Pancreas (tissue), 10 donors: ENCODE measurements at regions not wholly inside any gene's neighbourhood (a gene's known extent, or its start where the extent isn't known, plus 50 kb on each side); places are given as distances from the start of the nearest gene placed in this dataset.

ENCODE experiments used
- ATAC-seq, 4 donors: fragments of 200-7000 bp; cut with Tn5 transposase; one replicate each; pipeline versions ENCODE4 v1.8.0 to v1.9.1; 2020; ENCODE audit warnings: mild to moderate bottlenecking in 4 of 4, moderate library complexity in 4 of 4
- DNase-seq, 6 donors: peaks; one replicate each; pipeline ENCODE4 v3.0.0-alpha.2; 2020
- FAIRE-seq: peaks from 2 replicates; lab custom pipeline; 2012; peaks lifted over from hg19 to GRCh38; lab: Jason Lieb, UNC
- H3K27ac ChIP-seq, 4 donors: fragments of 200-600 bp; sonication (generic); 1 replicate in 3 of 4; 2 replicates in 1 of 4; pipeline versions ENCODE4 v1.5.0 to v1.8.0; 2020
- H3K27me3 ChIP-seq, 4 donors: fragments of 200-600 bp; one replicate each; pipeline ENCODE4 v1.8.0; 2021
- H3K36me3 ChIP-seq, 3 donors: fragments of 200-600 bp; sonication (generic) in 1 of 3; one replicate each; pipeline versions ENCODE4 v1.5.0 to v1.8.0; 2020 to 2021
- H3K4me1 ChIP-seq, 3 donors: fragments of 200-600 bp; one replicate each; pipeline ENCODE4 v1.8.0; 2021
- H3K4me3 ChIP-seq, 4 donors: fragments of 200-600 bp; sonication (generic) in 2 of 4; one replicate each; pipeline versions ENCODE4 v1.5.0 to v1.8.0; 2020 to 2021
- H3K9me3 ChIP-seq, 4 donors: fragments of 200-600 bp; one replicate each; pipeline ENCODE4 v1.8.0; 2021
- CTCF ChIP-seq, 4 donors: fragments of 200-600 bp; sonication (generic) in 3 of 4; IDR thresholded peaks; one replicate each; pipeline versions ENCODE4 v1.5.0 to v1.8.0; 2021; ENCODE audit warnings: antibody characterized with exemption in 4 of 4
- WGBS, 2 donors: extraction: QIAGEN DNeasy Blood & Tissue Kit; methylation state at CpG; one replicate each; pipeline ENCODE4 v1.1.7; 2013; 5-methylcytosine and 5-hydroxymethylcytosine counted together
- intact Hi-C, 3 donors: fragments of 100-400 bp; cut with DNase I; formaldehyde crosslinking; loops; one replicate each; pipeline versions ENCODE4 v1.11.1 to v1.14.2; 2022
- donor health status: healthy with polysubstance abuse.
- donor health status: DM: no; HTN: no; CAD: no; lungs with moderate emphysema.
- donor health status: DM: no; HTN: no; CAD: no.
- donor health status: control.
- donor health status: control.
- donor health status: Bipolar disorder and iron deficiency.
- donor health status: DM: yes; HTN: yes; CAD: no.
- donor health status: DM: no; HTN: no; CAD: no.
- donor health status: DM: no; HTN: no; CAD: no.
- donor health status: DM: yes; HTN: yes; CAD: no.

- WGBS, 2 donors, result 82 to 86% methylated on average over 4 of the region's 4 CpGs
- no peak for DNase-seq
- ATAC-seq, result no peak
- no peak for FAIRE-seq
- H3K36me3 ChIP-seq, result no peaks in the 10 kb centered on the region
- no peak overlapping the region for H3K4me3 ChIP-seq
- no peak overlapping the region for H3K27ac ChIP-seq
- H3K9me3 ChIP-seq, result no peaks in the 10 kb centered on the region
- H3K4me1 ChIP-seq, result peaks cover 0 to 8% (median 4%) of the 10 kb centered on the region in 3 donors
- no peak for TF ChIP-seq CTCF (IDR thresholded peaks at IDR 0.05)
- intact Hi-C loops, result no loop called here
- no peaks in the 10 kb centered on the region for H3K27me3 ChIP-seq
These were observed 203.1 kb upstream of the MPPED2 start for GRCh38 chr11:30789270-30789669.

- Histone ChIP-seq H3K27me3 (no peaks in the 10 kb centered on the region), H3K4me3 (no peak overlapping the region), H3K4me1 (peaks cover 0 to 8% (median 4%) of the 10 kb centered on the region in 3 donors), H3K27ac (no peak overlapping the region), H3K9me3 (no peaks in the 10 kb centered on the region), H3K36me3 (no peaks in the 10 kb centered on the region)
- intact Hi-C loops, result no loop called here
- ATAC-seq, result no peak
- no peak for FAIRE-seq
- no peak for TF ChIP-seq CTCF (IDR thresholded peaks at IDR 0.05)
- WGBS, 2 donors, result 86% methylated on average over 2 of the region's 2 CpGs
- no peak for DNase-seq
These were observed 202.7 kb upstream of the MPPED2 start for GRCh38 chr11:30788849-30789248.

GRCh38 chr11:30786256-30787110 is 200.3 kb upstream of the MPPED2 start:
- H3K27me3 ChIP-seq, result no peaks in the 10 kb centered on the region
- H3K4me1 ChIP-seq, result peaks cover 0 to 8% (median 4%) of the 10 kb centered on the region in 3 donors
- no peak for TF ChIP-seq CTCF (IDR thresholded peaks at IDR 0.05)
- no peaks in the 10 kb centered on the region for H3K36me3 ChIP-seq
- ATAC-seq, result peak; percentile 74 to 92 (median 80)
- no peak overlapping the region for H3K4me3 ChIP-seq
- intact Hi-C loops, result no loop called here
- no peaks in the 10 kb centered on the region for H3K9me3 ChIP-seq
- FAIRE-seq, result peak; percentile 71
- WGBS, 2 donors, result 26 to 30% methylated on average over 4 of the region's 4 CpGs
- peak overlapping the region in 1 of 4 donors; percentile 36 for H3K27ac ChIP-seq
- no peak for DNase-seq

GRCh38 chr11:30778596-30778995 is 192.4 kb upstream of the MPPED2 start:
- Histone ChIP-seq H3K36me3 (no peaks in the 10 kb centered on the region), H3K27ac (no peak overlapping the region), H3K4me1 (no peaks in the 10 kb centered on the region), H3K9me3 (no peaks in the 10 kb centered on the region), H3K27me3 (no peaks in the 10 kb centered on the region), H3K4me3 (no peak overlapping the region)
- FAIRE-seq (no peak), ATAC-seq (no peak), DNase-seq (no peak)
- intact Hi-C loops, result no loop called here
- TF ChIP-seq CTCF (IDR thresholded peaks at IDR 0.05), result no peak
- 18 to 32% methylated on average over 1 of the region's 1 CpG for WGBS, 2 donors

GRCh38 chr11:30775233-30775522 is 189.0 kb upstream of the MPPED2 start:
- ATAC-seq (no peak), DNase-seq (no peak), FAIRE-seq (no peak)
- Histone ChIP-seq H3K4me1 (no peaks in the 10 kb centered on the region), H3K9me3 (no peaks in the 10 kb centered on the region), H3K4me3 (no peak overlapping the region), H3K36me3 (no peaks in the 10 kb centered on the region), H3K27ac (no peak overlapping the region), H3K27me3 (no peaks in the 10 kb centered on the region)
- WGBS, 2 donors, result 58 to 59% methylated on average over 1 of the region's 1 CpG
- no peak for TF ChIP-seq CTCF (IDR thresholded peaks at IDR 0.05)
- intact Hi-C loops, result no loop called here
